ENCODE measurements at regions not wholly inside any gene's neighbourhood (a gene's known extent, or its start where the extent isn't known, plus 50 kb on each side); places are given as distances from the start of the nearest gene placed in this dataset.

GRCh38 chr12:92341065-92341668 is 195.5 kb upstream of the BTG1 start:
- Mint-ChIP-seq H3K4me1 (peaks cover 5% of the 10 kb centered on the region; the same call in 2 of the 3 replicates), H3K9me3 (peaks cover 9% of the 10 kb centered on the region; the same call in 1 of the 3 replicates), H3K27ac (no peak overlapping the region), H3K36me3 (ENCODE audit: low read depth) (peaks cover 3% of the 10 kb centered on the region; the same call in 1 of the 3 replicates), H3K4me3 (no peak overlapping the region), H3K27me3 (ENCODE audit: insufficient read depth, low read depth, poor library complexity) (peaks cover 3% of the 10 kb centered on the region)
- Histone ChIP-seq H3K4me2 (no peak overlapping the region), H3K36me3 (ENCODE audit: insufficient read depth) (no peaks in the 10 kb centered on the region), H3K4me1 (ENCODE audit: insufficient read depth) (peaks cover 5% of the 10 kb centered on the region; the same call in 1 of the 2 replicates), H3K27me3 (ENCODE audit: insufficient read depth) (no peaks in the 10 kb centered on the region), H2AFZ (peak overlapping the region; percentile 69; the same call in 1 of the 2 replicates), H3K9me2 (ENCODE audit: insufficient read depth) (peaks cover 8% of the 10 kb centered on the region), H3F3A (replicated peaks; ENCODE audit: low read depth) (no peaks in the 10 kb centered on the region), H3K79me2 (replicated peaks; ENCODE audit: insufficient read depth) (no peaks in the 10 kb centered on the region), H3K4me3 (no peak overlapping the region), H3K27ac (ENCODE audit: low read depth) (no peak overlapping the region), H4K20me1 (replicated peaks; ENCODE audit: insufficient read depth) (no peaks in the 10 kb centered on the region)
- ATAC-seq (no peak), DNase-seq (ENCODE audit: low spot score) (no peak)
- TF ChIP-seq ZNF114 (CRISPR knock-in tag; IDR thresholded peaks at IDR 0.05) (no peak), POLR2AphosphoS5 (IDR thresholded peaks at IDR 0.05; ENCODE audit: low read depth) (no peak), CREB1 (CRISPR knock-in tag; IDR thresholded peaks at IDR 0.05; ENCODE audit: low read depth) (no peak), EZH2phosphoT487 (IDR thresholded peaks at IDR 0.05; ENCODE audit: unreplicated experiment) (no peak), CTCF (conservative IDR thresholded peaks at IDR 0.05; ENCODE audit: low read depth in 2 of 2) (no peak), STAT1 (IDR thresholded peaks at IDR 0.05; ENCODE audit: unreplicated experiment) (no peak), JUNB (IDR thresholded peaks at IDR 0.05; ENCODE audit: unreplicated experiment) (no peak), ZNF462 (CRISPR knock-in tag; IDR thresholded peaks at IDR 0.05) (no peak), ZNF331 (CRISPR knock-in tag; IDR thresholded peaks at IDR 0.05; ENCODE audit: low read depth) (no peak), NANOG (IDR thresholded peaks at IDR 0.05; ENCODE audit: borderline replicate concordance) (no peak)

Measured in GM23338 (cell line).